ENCODE measurements at regions not wholly inside any gene's neighbourhood (a gene's known extent, or its start where the extent isn't known, plus 50 kb on each side); places are given as distances from the start of the nearest gene placed in this dataset.

- Histone ChIP-seq H3K4me3 (ENCODE audit: low read length) (no peak overlapping the region), H3K4me1 (ENCODE audit: control insufficient read depth, insufficient read depth, low read length) (no peaks in the 10 kb centered on the region), H3K27me3 (ENCODE audit: control insufficient read depth, insufficient read depth) (no peaks in the 10 kb centered on the region), H3K9me3 (ENCODE audit: control insufficient read depth, low read length) (no peaks in the 10 kb centered on the region), H3K27ac (ENCODE audit: low read length) (no peak overlapping the region)
- DNase-seq (no peak), ATAC-seq (no peak)
- intact Hi-C loops (cut with DNase I): no loop called here
- 83% methylated on average over 21 of the region's 21 CpGs for WGBS
Measured at GRCh38 chr14:101442451-101442850, 118.8 kb upstream of the DIO3 start.

- intact Hi-C loops (cut with DNase I): no loop called here
- H3K4me3 ChIP-seq (ENCODE audit: low read length): no peak overlapping the region
- H3K4me1 ChIP-seq (ENCODE audit: control insufficient read depth, insufficient read depth, low read length): no peaks in the 10 kb centered on the region
- WGBS: 84% methylated on average over 7 of the region's 7 CpGs
- no peaks in the 10 kb centered on the region for H3K9me3 ChIP-seq (ENCODE audit: control insufficient read depth, low read length)
- H3K27ac ChIP-seq (ENCODE audit: low read length): no peak overlapping the region
- DNase-seq (no peak), ATAC-seq (no peak)
- H3K27me3 ChIP-seq (ENCODE audit: control insufficient read depth, insufficient read depth): no peaks in the 10 kb centered on the region
Measured at GRCh38 chr14:101444116-101444515, 117.2 kb upstream of the DIO3 start.

GRCh38 chr14:101445278-101445677 is 116.0 kb upstream of the DIO3 start:
- intact Hi-C loops (cut with DNase I): no loop called here
- no peak for DNase-seq

GRCh38 chr14:101446387-101446969 is 114.8 kb upstream of the DIO3 start:
- no peak overlapping the region for H3K27ac ChIP-seq (ENCODE audit: low read length)
- no peaks in the 10 kb centered on the region for H3K4me1 ChIP-seq (ENCODE audit: control insufficient read depth, insufficient read depth, low read length)
- no peak overlapping the region for H3K4me3 ChIP-seq (ENCODE audit: low read length)
- intact Hi-C loops (cut with DNase I): no loop called here
- DNase-seq: no peak
- H3K27me3 ChIP-seq (ENCODE audit: control insufficient read depth, insufficient read depth): no peaks in the 10 kb centered on the region
- 75% methylated on average over 10 of the region's 10 CpGs for WGBS
- ATAC-seq: no peak
- no peaks in the 10 kb centered on the region for H3K9me3 ChIP-seq (ENCODE audit: control insufficient read depth, low read length)

More at GRCh38 chr14:101445278-101445677, 116.0 kb upstream of the DIO3 start:
- ATAC-seq: no peak
- Histone ChIP-seq H3K27me3 (ENCODE audit: control insufficient read depth, insufficient read depth) (no peaks in the 10 kb centered on the region), H3K4me3 (ENCODE audit: low read length) (no peak overlapping the region), H3K9me3 (ENCODE audit: control insufficient read depth, low read length) (no peaks in the 10 kb centered on the region), H3K4me1 (ENCODE audit: control insufficient read depth, insufficient read depth, low read length) (no peaks in the 10 kb centered on the region), H3K27ac (ENCODE audit: low read length) (no peak overlapping the region)
- 79% methylated on average over 4 of the region's 4 CpGs for WGBS

GRCh38 chr14:101449114-101449513 is 112.2 kb upstream of the DIO3 start:
- no peak for DNase-seq
- no peak overlapping the region for H3K4me3 ChIP-seq (ENCODE audit: low read length)
- no peaks in the 10 kb centered on the region for H3K9me3 ChIP-seq (ENCODE audit: control insufficient read depth, low read length)
- H3K4me1 ChIP-seq (ENCODE audit: control insufficient read depth, insufficient read depth, low read length): no peaks in the 10 kb centered on the region
- H3K27ac ChIP-seq (ENCODE audit: low read length): no peak overlapping the region
- intact Hi-C loops (cut with DNase I): no loop called here
- WGBS: 77% methylated on average over 7 of the region's 7 CpGs
- H3K27me3 ChIP-seq (ENCODE audit: control insufficient read depth, insufficient read depth): no peaks in the 10 kb centered on the region
- ATAC-seq: no peak

- Histone ChIP-seq H3K9me3 (ENCODE audit: control insufficient read depth, low read length) (no peaks in the 10 kb centered on the region), H3K4me3 (ENCODE audit: low read length) (no peak overlapping the region), H3K27me3 (ENCODE audit: control insufficient read depth, insufficient read depth) (no peaks in the 10 kb centered on the region), H3K27ac (ENCODE audit: low read length) (no peak overlapping the region), H3K4me1 (ENCODE audit: control insufficient read depth, insufficient read depth, low read length) (no peaks in the 10 kb centered on the region)
- no peak for DNase-seq
- ATAC-seq: no peak
- intact Hi-C loops (cut with DNase I): no loop called here
- WGBS: 80% methylated on average over 3 of the region's 3 CpGs
Measured at GRCh38 chr14:101451166-101451565, 110.1 kb upstream of the DIO3 start.

GRCh38 chr14:101453225-101453624 is 108.1 kb upstream of the DIO3 start:
- H3K27me3 ChIP-seq (ENCODE audit: control insufficient read depth, insufficient read depth): no peaks in the 10 kb centered on the region
- intact Hi-C loops (cut with DNase I): no loop called here

GRCh38 chr14:101454229-101454628 is 107.1 kb upstream of the DIO3 start:
- Histone ChIP-seq H3K9me3 (ENCODE audit: control insufficient read depth, low read length) (no peaks in the 10 kb centered on the region), H3K27ac (ENCODE audit: low read length) (no peak overlapping the region), H3K4me1 (ENCODE audit: control insufficient read depth, insufficient read depth, low read length) (no peaks in the 10 kb centered on the region), H3K4me3 (ENCODE audit: low read length) (no peak overlapping the region), H3K27me3 (ENCODE audit: control insufficient read depth, insufficient read depth) (no peaks in the 10 kb centered on the region)
- ATAC-seq (no peak), DNase-seq (no peak)
- 57% methylated on average over 4 of the region's 4 CpGs for WGBS
- intact Hi-C loops (cut with DNase I): no loop called here

More at GRCh38 chr14:101453225-101453624, 108.1 kb upstream of the DIO3 start:
- 74% methylated on average over 7 of the region's 7 CpGs for WGBS
- no peaks in the 10 kb centered on the region for H3K4me1 ChIP-seq (ENCODE audit: control insufficient read depth, insufficient read depth, low read length)
- no peak for DNase-seq
- no peak overlapping the region for H3K27ac ChIP-seq (ENCODE audit: low read length)
- no peaks in the 10 kb centered on the region for H3K9me3 ChIP-seq (ENCODE audit: control insufficient read depth, low read length)
- no peak for ATAC-seq
- no peak overlapping the region for H3K4me3 ChIP-seq (ENCODE audit: low read length)

GRCh38 chr14:101456246-101457175 is 104.8 kb upstream of the DIO3 start:
- Histone ChIP-seq H3K27me3 (ENCODE audit: control insufficient read depth, insufficient read depth) (no peaks in the 10 kb centered on the region), H3K4me1 (ENCODE audit: control insufficient read depth, insufficient read depth, low read length) (no peaks in the 10 kb centered on the region), H3K27ac (ENCODE audit: low read length) (no peak overlapping the region), H3K9me3 (ENCODE audit: control insufficient read depth, low read length) (no peaks in the 10 kb centered on the region), H3K4me3 (ENCODE audit: low read length) (no peak overlapping the region)
- 19% methylated on average over 32 of the region's 32 CpGs for WGBS
- intact Hi-C loops (cut with DNase I): no loop called here
- DNase-seq: no peak
- ATAC-seq: no peak

- Histone ChIP-seq H3K27me3 (ENCODE audit: control insufficient read depth, insufficient read depth) (no peaks in the 10 kb centered on the region), H3K9me3 (ENCODE audit: control insufficient read depth, low read length) (no peaks in the 10 kb centered on the region), H3K27ac (ENCODE audit: low read length) (no peak overlapping the region), H3K4me3 (ENCODE audit: low read length) (no peak overlapping the region), H3K4me1 (ENCODE audit: control insufficient read depth, insufficient read depth, low read length) (no peaks in the 10 kb centered on the region)
- intact Hi-C loops (cut with DNase I): no loop called here
- WGBS: 6% methylated on average over 85 of the region's 85 CpGs
- no peak for DNase-seq
- ATAC-seq: no peak
Measured at GRCh38 chr14:101457301-101457935, 103.9 kb upstream of the DIO3 start.
